Kidney capillary endothelial cell (primary cell): ENCODE measurements at regions not wholly inside any gene's neighbourhood (a gene's known extent, or its start where the extent isn't known, plus 50 kb on each side); places are given as distances from the start of the nearest gene placed in this dataset.

Experiments
- DNase-seq: peaks from one replicate; pipeline ENCODE4 v3.0.0-alpha.2; 2018; ENCODE audit warnings: low spot score

- no peak for DNase-seq
Observed at GRCh38 chr9:129326061-129327005, 148.3 kb upstream of the IER5L start.

DNA sequence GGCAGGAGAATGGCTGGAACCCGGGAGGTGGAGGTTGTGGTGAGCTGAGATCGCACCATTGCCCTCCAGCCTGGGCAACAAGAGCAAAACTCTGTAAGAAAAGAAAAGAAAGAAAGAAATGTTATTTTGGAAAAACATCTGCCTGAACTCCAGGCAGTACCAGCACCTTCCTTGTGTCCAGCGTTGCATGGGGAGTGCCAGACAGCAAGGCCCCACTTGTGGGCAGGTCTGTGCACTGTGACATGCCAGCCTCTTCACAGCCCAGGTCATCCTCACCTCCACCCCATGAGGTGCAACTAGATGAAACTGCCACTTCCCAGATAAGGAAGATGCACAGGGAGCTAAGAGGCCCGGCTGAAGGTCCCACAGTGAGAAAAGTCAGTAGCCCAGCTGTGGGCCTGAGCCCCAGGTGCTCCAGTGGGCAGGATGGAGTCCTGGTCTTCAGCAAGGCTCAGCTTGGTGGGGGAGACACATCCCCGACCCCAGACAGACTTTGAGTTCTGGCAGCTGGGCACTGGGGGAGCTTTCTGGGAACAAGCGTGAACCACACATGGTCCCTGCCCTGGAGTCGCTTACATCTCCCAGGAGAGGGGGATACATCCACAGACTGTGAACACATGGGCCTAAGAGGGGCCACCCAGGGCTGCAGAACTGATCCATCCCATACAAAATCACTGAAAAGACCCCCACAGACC, 146.9 kb upstream of the IER5L start:
- DNase-seq = no peak

DNA sequence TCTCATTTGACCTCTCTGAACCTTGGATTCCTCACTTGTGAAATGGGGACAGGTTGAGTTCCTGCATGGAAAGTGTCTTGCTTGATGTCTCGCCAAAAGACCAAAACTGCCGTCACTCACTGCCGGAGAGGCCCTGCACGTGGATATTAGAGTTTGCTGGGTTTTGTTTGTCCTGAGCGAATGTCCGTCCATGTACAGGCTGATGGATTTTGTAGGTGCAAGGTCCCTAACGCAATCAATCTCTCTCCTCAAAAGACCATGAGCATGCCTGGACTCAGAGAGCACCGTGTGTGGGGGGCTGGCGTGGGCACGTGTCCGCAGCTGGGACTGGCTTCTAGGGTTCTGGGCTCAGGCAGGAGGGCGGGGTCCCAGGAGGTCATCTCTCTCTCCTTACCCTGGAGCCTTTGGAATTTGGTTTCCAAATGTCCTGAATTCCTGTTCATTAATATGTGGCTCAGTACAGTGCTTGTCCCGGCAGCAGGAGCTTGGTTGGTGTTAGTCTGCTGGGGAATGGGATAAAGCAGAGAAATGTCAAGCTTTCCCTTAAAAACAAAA, 146.0 kb upstream of the IER5L start:
- DNase-seq = no peak

- no peak for DNase-seq
Observed at GRCh38 chr9:129323376-129323998, 145.4 kb upstream of the IER5L start.

DNA sequence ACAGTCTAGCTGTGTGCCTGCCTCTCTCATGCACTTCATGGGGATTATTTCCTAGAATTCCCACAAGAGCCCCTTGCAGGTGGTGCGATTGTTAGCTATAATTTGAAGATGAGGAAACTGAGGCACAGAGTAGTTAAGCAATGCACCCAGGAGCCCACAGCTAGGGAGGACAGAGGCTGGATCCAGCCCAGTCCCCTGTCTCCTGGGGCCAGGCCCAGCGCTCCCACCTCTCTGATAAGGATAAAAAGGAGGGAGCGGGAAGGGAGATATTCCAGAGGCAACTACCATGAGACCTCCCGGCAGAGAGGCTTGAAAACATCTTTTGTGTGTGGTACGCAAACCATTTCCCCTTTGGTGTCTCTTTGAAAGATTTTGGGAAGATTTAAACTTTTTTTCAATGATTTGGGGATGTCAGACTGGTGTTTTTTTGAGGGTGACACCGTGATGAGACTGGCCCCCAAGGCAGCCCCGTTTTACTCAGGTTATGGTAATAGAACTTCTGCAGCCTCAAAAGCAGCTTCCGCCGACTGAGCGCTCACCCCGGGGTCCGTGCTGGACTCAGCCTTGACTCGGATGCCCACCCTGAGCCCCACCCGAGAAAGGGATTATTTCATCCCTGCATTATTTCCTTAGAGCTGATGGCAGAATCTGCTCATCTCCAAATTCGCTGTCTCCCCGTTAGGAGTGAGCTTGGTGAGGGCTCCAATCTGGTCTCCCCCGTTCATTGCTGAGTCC, 144.7 kb upstream of the IER5L start:
- no peak for DNase-seq

DNA sequence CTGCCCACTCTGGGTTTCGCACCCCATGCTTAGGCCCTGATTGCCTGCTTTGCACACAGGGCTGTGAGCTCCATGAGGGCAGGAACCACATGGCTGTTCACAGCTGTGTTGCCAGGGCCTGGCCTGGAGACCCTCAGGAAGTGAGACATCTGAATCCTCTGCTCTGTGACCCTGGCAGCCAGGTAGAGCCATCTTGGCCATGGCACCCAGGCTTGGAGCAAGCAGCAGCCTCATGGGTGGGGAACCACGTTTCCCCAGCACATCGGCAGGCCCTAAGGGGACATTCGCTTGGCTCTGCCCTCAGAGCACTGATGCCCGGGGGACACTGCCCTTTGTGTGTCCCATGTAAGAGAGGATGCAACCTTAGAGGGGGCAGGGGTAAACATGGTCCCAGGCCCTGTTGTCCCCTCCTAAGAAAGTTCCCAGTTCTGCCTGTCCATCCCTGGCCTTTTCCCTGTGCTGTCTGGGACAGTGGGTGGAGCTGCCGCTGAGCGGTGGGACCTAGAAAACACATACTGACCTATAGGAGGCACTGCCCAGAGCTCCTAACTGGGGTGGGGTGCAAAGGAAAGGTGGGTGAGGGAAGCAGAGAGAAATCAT, 144.1 kb upstream of the IER5L start:
- no peak for DNase-seq

GRCh38 chr9:129321286-129322021, 143.4 kb upstream of the IER5L start:
- no peak for DNase-seq

DNA sequence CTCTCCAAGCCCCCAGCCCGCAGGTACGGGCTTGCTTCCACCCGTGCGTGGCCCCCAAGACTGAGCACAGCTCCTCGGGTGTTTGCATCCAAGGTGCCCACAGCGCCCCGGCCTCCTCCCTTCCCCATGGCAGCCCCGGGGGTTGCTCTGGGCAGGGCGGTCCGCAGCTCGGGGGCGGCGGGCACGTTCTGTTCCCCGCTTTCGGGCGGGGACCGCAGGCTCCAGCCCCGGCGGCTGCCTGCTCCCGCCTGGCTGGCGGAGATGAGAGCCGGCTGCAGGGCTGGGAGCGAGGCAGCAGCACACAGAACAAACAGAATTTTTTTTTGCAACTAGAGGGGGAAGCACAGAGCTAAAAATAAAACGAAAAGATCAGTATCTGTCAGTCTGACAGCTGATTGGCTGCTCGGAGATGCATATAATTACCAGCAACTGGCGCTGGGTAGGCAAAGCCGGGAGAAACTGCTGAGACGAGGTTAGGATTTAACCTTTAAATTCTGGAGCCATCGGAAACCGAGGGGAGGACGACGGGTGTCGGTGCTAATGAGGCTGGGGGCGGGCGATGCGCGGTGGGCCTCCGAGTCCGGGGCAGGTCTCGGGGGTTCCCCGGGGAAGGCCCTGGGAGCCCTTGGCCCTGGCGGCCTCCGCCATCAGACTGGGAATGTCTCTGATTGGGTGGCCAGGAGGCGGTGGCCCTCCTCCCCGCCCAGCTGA, 142.7 kb upstream of the IER5L start:
- DNase-seq = peak; percentile 43

DNA sequence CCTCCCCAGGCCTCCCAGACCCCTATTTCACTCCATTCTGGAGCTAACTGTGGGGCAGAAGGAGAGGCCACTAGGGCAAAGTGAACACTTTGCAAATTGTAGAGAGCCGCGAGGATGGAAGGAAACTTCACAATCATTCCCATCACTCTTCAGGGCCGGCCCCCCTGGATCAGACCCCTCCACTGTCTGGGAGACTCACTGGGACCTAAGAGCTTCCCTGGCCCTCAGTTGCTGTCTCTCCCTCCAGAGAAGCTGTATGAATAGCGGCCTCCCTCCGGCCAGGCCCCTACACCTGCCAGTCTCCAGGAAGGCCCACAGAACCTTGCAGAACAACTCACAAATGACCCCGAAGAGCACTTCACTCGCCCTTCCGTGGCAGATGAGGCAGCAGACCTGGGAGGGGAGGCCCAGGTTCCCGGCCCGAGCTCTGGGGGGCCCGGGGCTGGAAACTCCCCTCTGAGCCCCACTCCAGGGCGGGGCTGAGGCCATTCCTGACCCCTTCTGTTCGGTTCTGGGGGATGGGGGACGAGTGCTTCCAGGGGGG, 141.9 kb upstream of the IER5L start:
- DNase-seq = no peak

DNA sequence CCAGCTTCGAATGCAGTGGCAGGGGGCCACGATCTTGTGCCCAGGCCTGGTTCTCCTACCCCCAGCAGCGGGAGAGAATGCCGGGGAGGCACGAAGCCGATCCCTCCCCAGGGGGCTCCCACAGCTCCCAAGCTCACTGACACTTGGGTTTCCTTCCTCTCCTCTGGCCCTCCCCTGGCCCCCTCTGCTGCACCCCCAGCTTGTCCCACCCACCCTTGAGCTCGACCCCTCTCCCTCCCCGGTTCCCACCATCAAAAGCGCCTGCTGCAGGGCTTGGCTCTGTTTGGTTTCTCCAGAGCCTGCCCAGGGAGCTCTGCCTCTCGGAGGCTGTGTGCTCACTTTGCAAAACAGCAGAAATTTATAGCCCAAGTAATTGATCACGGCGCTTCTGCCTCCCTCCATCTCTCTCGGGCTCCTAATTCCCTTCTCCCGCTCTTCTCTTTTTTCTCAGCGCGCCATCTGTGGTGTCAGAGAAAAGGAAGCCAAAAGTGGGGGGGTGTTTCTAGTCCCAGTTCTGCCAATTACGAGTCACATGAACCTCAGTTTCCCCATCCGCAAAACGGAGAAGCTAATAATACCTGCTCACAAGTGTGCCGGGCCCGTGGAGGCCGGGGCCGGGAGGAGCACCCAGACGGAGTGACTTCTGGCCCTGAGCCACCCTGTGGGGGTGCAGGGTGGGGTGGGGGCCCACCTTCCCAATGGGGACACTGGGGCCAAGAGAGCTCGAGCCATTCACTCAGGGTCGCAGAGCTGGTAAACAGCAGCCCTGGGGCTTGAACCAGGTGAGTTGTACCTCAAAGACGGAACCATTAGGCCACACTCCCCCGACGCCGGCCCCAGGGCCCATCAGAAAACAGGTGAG, 141.2 kb upstream of the IER5L start:
- DNase-seq = no peak

DNA sequence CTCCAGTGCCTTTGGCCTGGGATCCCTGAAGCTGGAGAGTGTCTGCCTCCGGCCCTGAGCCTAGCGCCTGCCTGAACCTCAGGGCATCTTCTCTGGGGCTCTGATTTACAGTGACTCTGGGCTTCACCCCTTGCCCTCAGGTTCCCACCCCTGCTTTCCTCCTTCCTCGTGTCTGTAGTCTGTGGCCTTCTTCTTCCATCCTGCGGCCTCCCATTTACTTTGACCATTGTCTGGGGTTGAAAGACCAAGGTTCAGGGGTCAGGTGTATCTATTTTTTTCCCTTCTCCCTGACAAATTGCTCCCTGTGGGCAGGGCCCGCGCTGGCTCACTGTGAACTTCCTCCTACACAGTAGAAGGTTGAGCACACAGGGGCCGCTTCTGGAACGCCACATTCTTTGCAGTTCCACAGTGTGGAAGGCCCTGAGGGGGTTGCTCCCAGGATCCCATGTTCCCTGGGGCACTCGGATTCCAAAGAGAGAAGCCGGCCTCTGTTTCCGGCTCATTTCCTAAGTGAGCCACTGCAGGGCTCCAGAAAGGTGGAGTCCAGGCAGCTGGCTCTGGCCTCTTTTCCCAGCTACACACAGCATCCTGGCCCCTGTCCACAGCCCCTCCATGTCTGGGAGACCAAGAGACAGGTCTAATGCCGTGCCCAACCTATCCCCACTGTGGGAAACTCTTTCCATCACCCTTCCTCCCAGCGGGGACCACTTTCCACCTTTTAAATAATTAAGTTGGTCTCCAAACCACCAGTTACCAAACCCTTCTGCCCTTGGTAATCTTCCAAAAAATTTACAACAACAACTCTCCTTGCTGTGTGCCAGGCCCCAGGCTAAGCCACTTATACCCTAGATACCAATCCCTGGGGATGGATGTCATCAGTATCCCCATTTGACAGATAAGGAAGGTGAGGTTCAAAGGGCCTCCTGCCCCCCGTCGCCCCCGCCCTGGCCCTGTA, 140.3 kb upstream of the IER5L start:
- DNase-seq = no peak

DNA sequence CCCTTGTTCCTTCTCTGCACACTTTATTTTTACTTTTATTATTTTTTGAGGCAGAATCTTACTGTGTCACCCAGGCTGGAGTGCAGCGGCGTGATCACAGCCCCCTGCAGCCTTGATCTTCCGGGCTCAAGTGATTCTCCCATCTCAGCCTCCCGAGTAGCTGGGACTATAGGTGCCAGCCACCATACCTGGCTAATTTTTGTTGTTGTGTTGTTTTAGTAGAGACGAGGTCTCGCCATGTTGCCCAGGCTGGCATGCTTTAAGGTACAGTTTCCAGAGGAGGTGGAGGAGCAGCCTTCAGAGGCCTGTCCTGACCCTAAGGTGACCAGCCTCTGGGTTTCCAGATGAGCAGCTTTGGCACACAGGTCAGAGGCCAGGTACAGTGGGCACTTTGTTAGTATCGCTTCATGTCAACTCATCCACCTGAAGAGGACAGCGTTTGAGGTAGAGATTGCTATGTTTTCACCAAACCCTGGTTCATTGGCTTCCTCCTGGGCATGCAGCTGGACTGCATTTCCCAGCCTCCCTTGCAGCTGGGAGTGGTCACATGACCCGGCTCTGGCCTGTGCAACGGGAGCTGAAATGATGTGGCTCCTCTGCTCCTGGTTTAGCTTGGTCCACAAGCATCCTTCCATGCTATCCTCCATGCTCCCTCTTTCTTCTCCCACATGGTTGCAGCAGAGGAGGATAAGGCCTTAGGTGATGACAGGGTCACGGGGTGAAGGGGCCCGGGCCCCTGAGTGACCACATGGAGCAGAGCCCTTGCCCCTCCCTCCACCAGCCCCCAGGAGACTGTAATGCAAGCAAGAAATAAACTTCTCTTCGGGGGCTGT, 139.3 kb upstream of the IER5L start:
- DNase-seq = no peak

DNA sequence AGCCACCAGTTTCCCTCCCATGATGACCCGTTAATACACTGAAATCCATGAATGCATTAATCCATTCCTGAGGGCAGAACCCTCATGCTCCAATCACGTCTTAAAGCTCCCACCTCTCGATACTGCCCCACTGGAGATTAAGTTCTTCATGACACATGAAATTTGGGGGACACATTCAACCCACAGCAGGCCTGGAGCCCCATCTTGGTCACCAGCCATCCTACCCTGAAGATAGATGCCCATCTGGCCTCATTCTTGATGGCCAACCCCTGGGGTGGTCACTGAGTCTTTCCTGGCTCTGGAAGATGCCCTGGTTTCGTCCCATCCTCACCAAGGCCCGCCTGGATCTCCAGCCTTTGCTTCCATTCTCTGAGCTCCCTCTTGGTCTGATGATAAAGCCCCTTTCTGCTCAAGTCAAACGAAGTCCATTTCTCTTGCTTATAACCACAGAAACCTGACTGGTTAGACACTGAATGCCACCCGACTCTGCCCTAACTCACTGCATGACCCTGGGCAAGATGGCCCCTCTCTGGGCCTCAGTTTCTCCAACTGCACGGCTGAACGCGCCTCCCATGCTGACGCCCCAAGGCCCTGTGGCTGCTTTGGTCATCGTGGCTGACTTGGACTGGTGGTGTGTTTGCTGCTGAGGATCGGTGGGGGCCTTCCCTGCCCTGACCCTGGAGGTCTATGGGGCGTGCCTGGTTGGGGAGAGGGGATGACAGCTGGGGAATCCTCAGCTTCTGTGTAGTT, 138.4 kb upstream of the IER5L start:
- DNase-seq = no peak

GRCh38 chr9:129313331-129313955, 135.4 kb upstream of the IER5L start:
- DNase-seq = no peak
